Left ventricle myocardium superior (tissue), 1 donor: ENCODE measurements at regions not wholly inside any gene's neighbourhood (a gene's known extent, or its start where the extent isn't known, plus 50 kb on each side); places are given as distances from the start of the nearest gene placed in this dataset.

Experiments used
- ATAC-seq: fragments of 200-7000 bp; cut with Tn5 transposase; one replicate; pipeline ENCODE4 v1.9.1; 2020; ENCODE audit warnings: mild to moderate bottlenecking, moderate library complexity
- DNase-seq: peaks from one replicate; pipeline ENCODE4 v3.0.0-alpha.2; 2020
- intact Hi-C: fragments of 100-400 bp; cut with micrococcal nuclease; formaldehyde crosslinking; loops from one replicate; pipeline ENCODE4 v1.11.0; 2022
- donor health status: DM: no; HTN: yes; CAD: no; lungs with severe emphysema.

- no peak for ATAC-seq
- intact Hi-C loops = no loop called here
- no peak for DNase-seq
These were observed 1284.1 kb upstream of the AUTS2 start for GRCh38 chr7:68314208-68314607.

- intact Hi-C loops = no loop called here
- DNase-seq (no peak), ATAC-seq (no peak)
These were observed 1280.8 kb upstream of the AUTS2 start for GRCh38 chr7:68317476-68317875.

- intact Hi-C loops = no loop called here
- ATAC-seq (no peak), DNase-seq (no peak)
These were observed 1279.2 kb upstream of the AUTS2 start for GRCh38 chr7:68319061-68319460.

GRCh38 chr7:68321076-68321639 is 1277.1 kb upstream of the AUTS2 start:
- DNase-seq (peak; percentile 72), ATAC-seq (peak; percentile 98)
- intact Hi-C loops = no loop called here

GRCh38 chr7:68321776-68322496 is 1276.3 kb upstream of the AUTS2 start:
- ATAC-seq = peak; percentile 66

GRCh38 chr7:68324621-68325020 is 1273.7 kb upstream of the AUTS2 start:
- ATAC-seq = no peak
- no peak for DNase-seq
- intact Hi-C loops = no loop called here

More at GRCh38 chr7:68321776-68322496, 1276.3 kb upstream of the AUTS2 start:
- intact Hi-C loops = no loop called here
- DNase-seq = no peak

GRCh38 chr7:68334216-68334615 is 1264.1 kb upstream of the AUTS2 start:
- ATAC-seq (no peak), DNase-seq (no peak)
- intact Hi-C loops = no loop called here

- ATAC-seq (peak; percentile 45), DNase-seq (no peak)
- intact Hi-C loops = no loop called here
These were observed 1263.5 kb upstream of the AUTS2 start for GRCh38 chr7:68334636-68335272.

- intact Hi-C loops = no loop called here
- ATAC-seq (no peak), DNase-seq (no peak)
These were observed 1261.7 kb upstream of the AUTS2 start for GRCh38 chr7:68336594-68336993.

- DNase-seq (no peak), ATAC-seq (no peak)
- intact Hi-C loops = loop anchor here (10.0 kb wide), 1 partner anchor 64 kb away; no protein-coding TSS in a partner anchor
These were observed 1249.9 kb upstream of the AUTS2 start for GRCh38 chr7:68348401-68348800.

GRCh38 chr7:68362745-68363518 is 1235.3 kb upstream of the AUTS2 start:
- ATAC-seq = no peak
- DNase-seq = no peak
- intact Hi-C loops = no loop called here

GRCh38 chr7:68364886-68365625 is 1233.2 kb upstream of the AUTS2 start:
- DNase-seq (no peak), ATAC-seq (no peak)
- intact Hi-C loops = no loop called here

- DNase-seq (no peak), ATAC-seq (no peak)
- intact Hi-C loops = no loop called here
These were observed 1226.3 kb upstream of the AUTS2 start for GRCh38 chr7:68371985-68372384.

- ATAC-seq (no peak), DNase-seq (no peak)
- intact Hi-C loops = no loop called here
These were observed 1222.1 kb upstream of the AUTS2 start for GRCh38 chr7:68376131-68376661.

- intact Hi-C loops = no loop called here
- ATAC-seq = no peak
- DNase-seq = no peak
These were observed 1216.5 kb upstream of the AUTS2 start for GRCh38 chr7:68381731-68382130.

GRCh38 chr7:68384581-68384980 is 1213.7 kb upstream of the AUTS2 start:
- ATAC-seq (no peak), DNase-seq (no peak)
- intact Hi-C loops = no loop called here

GRCh38 chr7:68393051-68393450 is 1205.2 kb upstream of the AUTS2 start:
- no peak for DNase-seq
- ATAC-seq = no peak
- intact Hi-C loops = no loop called here

GRCh38 chr7:68394131-68394530 is 1204.1 kb upstream of the AUTS2 start:
- DNase-seq = no peak
- intact Hi-C loops = no loop called here
- no peak for ATAC-seq

- intact Hi-C loops = no loop called here
- no peak for DNase-seq
- no peak for ATAC-seq
These were observed 1198.2 kb upstream of the AUTS2 start for GRCh38 chr7:68399991-68400590.
